Chondrocyte (in vitro differentiated cells): ENCODE measurements at regions not wholly inside any gene's neighbourhood (a gene's known extent, or its start where the extent isn't known, plus 50 kb on each side); places are given as distances from the start of the nearest gene placed in this dataset.

ENCODE experiments used
- DNase-seq: peaks from one replicate; pipeline ENCODE4 v3.0.0; 2021; ENCODE audit warnings: mixed read lengths, low spot score
- H3K27ac Mint-ChIP-seq: one replicate; pipeline ENCODE4 v1.8.0; 2021; ENCODE audit warnings: mild to moderate bottlenecking, moderate library complexity, mixed read lengths; ENCODE audit not compliant: unreplicated experiment
- H3K27me3 Mint-ChIP-seq: 2 replicates; pipeline ENCODE4 v1.8.0; 2021; ENCODE audit warnings: low read depth, mixed read lengths
- H3K36me3 Mint-ChIP-seq: 2 replicates; pipeline ENCODE4 v1.8.0; 2021; ENCODE audit warnings: low read depth, mixed read lengths
- H3K4me1 Mint-ChIP-seq: 2 replicates; pipeline ENCODE4 v1.8.0; 2021; ENCODE audit warnings: low read depth, mild to moderate bottlenecking, mixed read lengths
- H3K4me3 Mint-ChIP-seq: one replicate; pipeline ENCODE4 v1.8.0; 2021; ENCODE audit warnings: mild to moderate bottlenecking, moderate library complexity, mixed read lengths; ENCODE audit not compliant: unreplicated experiment
- H3K9me3 Mint-ChIP-seq: 2 replicates; pipeline ENCODE4 v1.8.0; 2021; ENCODE audit warnings: low read depth, mixed read lengths
- CTCF ChIP-seq: fragments of 200-600 bp; sonication (generic); IDR thresholded peaks from 2 replicates; pipeline ENCODE4 v1.5.0; 2021; ENCODE audit warnings: antibody characterized with exemption, mild to moderate bottlenecking, moderate library complexity

- no peak overlapping the region for H3K27ac Mint-ChIP-seq
- no peak for DNase-seq
- no peak overlapping the region for H3K4me3 Mint-ChIP-seq
- TF ChIP-seq CTCF, result no peak
- peaks cover 12% of the 10 kb centered on the region for H3K9me3 Mint-ChIP-seq
- H3K36me3 Mint-ChIP-seq, result no peaks in the 10 kb centered on the region
- H3K27me3 Mint-ChIP-seq, result no peaks in the 10 kb centered on the region
- no peaks in the 10 kb centered on the region for H3K4me1 Mint-ChIP-seq
These were observed 287.9 kb downstream of the LRRIQ3 start for GRCh38 chr1:73910062-73910461.

GRCh38 chr1:73909043-73909562, 288.9 kb downstream of the LRRIQ3 start:
- no peaks in the 10 kb centered on the region for H3K4me1 Mint-ChIP-seq
- no peaks in the 10 kb centered on the region for H3K27me3 Mint-ChIP-seq
- no peak overlapping the region for H3K27ac Mint-ChIP-seq
- no peak for TF ChIP-seq CTCF
- H3K4me3 Mint-ChIP-seq, result no peak overlapping the region
- DNase-seq, result no peak
- H3K9me3 Mint-ChIP-seq, result peaks cover 12% of the 10 kb centered on the region
- no peaks in the 10 kb centered on the region for H3K36me3 Mint-ChIP-seq

GRCh38 chr1:73907051-73907450, 290.9 kb downstream of the LRRIQ3 start:
- no peak overlapping the region for H3K4me3 Mint-ChIP-seq
- no peak overlapping the region for H3K27ac Mint-ChIP-seq
- H3K9me3 Mint-ChIP-seq, result no peaks in the 10 kb centered on the region
- H3K36me3 Mint-ChIP-seq, result no peaks in the 10 kb centered on the region
- no peak for DNase-seq
- H3K4me1 Mint-ChIP-seq, result no peaks in the 10 kb centered on the region
- no peak for TF ChIP-seq CTCF
- no peaks in the 10 kb centered on the region for H3K27me3 Mint-ChIP-seq

- Mint-ChIP-seq H3K27me3 (no peaks in the 10 kb centered on the region), H3K36me3 (no peaks in the 10 kb centered on the region), H3K4me3 (no peak overlapping the region), H3K4me1 (no peaks in the 10 kb centered on the region), H3K27ac (no peak overlapping the region), H3K9me3 (no peaks in the 10 kb centered on the region)
- DNase-seq, result no peak
- TF ChIP-seq CTCF, result no peak
These were observed 294.9 kb downstream of the LRRIQ3 start for GRCh38 chr1:73903092-73903491.

- Mint-ChIP-seq H3K4me3 (no peak overlapping the region), H3K36me3 (no peaks in the 10 kb centered on the region), H3K9me3 (no peaks in the 10 kb centered on the region), H3K27ac (no peak overlapping the region), H3K27me3 (no peaks in the 10 kb centered on the region), H3K4me1 (no peaks in the 10 kb centered on the region)
- no peak for DNase-seq
- no peak for TF ChIP-seq CTCF
These were observed 296.2 kb downstream of the LRRIQ3 start for GRCh38 chr1:73901738-73902137.
